HuH-7 (cell line): ENCODE measurements at regions not wholly inside any gene's neighbourhood (a gene's known extent, or its start where the extent isn't known, plus 50 kb on each side); places are given as distances from the start of the nearest gene placed in this dataset.
"Not testable (repeated sequence)": the region's sequence is repeated elsewhere in the genome, so short reads cannot be mapped to it uniquely, and the experiment has no call there.

Source experiments
- DNase-seq: peaks from one replicate; pipeline ENCODE4 v3.0.0; 2011; ENCODE audit warnings: low spot score

DNA sequence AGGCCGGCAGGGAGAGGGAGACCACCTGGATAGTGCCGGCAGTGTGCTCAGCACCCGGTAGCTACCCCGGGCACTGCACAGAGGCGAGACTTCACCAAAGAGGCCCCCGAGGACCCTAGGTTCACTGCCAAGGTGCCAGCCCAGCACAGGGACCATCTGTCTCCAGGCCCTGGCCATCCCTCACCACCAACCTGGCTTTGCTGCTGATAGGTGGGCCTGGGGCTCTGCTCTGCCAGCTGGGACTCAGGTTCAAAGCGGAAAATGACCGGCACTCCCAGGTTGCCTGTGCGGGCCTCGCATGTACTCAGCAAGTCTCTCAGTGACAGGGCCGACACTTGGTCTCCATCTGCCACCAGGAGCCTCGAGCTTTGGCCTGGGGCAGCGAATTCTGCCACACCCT lies 812.2 kb downstream of the BRD1 start:
- DNase-seq, result no peak

DNA sequence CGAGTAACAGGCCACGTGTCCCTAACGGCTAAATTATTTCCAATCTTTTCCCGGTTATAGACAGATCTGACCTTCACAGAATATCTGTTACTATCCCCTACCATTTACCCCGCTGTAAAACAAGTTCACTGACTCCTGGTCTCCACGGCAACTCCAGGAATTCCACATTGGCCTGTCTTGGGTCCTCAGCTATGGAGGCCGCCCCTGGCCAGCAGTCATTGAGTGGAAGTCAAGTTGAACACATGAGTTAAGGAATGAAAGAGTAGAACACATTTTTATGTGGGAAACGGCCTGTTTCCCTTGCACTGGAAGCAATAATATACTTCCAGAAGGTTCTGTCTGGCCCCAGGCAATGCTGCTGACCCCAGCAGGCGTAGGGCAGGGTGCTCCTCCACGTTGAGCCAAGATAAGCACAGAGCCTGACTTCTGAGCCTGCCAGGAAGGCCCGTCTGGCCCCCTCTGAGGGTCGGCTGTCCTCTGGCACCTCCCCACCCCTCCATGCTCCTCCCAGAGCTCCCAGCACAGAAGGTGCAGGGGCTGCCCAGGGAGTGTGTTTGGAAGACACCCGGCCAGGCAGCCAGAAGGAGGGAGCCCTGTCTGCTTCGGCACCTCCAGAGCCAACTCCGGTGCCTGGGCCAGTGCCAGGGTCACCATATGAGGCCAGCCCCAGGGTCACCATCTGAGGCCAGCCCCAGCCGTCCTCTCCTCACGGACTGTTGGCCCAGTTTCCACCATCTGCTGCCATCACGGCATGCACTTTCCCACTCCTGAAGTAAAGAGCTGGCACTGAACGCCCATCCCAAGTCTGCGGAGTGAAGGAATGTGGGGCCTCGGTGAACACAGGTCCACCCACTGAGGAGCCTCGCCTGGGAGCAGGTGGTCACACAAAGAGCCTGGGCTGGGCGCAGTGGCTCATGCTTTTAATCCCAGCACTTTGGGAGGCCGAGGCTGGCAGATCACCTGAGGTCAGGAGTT lies 813.2 kb downstream of the BRD1 start:
- DNase-seq, result no peak

DNA sequence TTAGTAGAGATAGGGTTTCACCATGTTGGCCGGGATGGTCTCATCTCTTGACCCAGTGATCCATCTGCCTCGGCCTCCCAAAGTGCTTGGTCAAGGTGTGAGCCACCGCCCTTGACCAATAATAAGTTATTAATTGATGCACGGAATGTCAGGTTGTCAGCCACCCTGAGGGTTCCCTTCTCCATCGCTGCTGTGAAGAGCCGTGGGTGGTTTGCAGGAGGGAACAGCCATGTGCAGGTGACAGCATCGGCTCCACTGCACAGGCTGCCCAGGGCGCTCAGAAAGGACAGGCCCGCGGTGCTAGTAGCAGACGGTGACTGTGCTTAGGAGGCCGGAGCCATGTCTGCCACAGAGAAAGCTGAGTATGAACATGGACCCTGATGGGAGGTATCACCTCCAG lies 814.0 kb downstream of the BRD1 start:
- DNase-seq, result no peak

DNA sequence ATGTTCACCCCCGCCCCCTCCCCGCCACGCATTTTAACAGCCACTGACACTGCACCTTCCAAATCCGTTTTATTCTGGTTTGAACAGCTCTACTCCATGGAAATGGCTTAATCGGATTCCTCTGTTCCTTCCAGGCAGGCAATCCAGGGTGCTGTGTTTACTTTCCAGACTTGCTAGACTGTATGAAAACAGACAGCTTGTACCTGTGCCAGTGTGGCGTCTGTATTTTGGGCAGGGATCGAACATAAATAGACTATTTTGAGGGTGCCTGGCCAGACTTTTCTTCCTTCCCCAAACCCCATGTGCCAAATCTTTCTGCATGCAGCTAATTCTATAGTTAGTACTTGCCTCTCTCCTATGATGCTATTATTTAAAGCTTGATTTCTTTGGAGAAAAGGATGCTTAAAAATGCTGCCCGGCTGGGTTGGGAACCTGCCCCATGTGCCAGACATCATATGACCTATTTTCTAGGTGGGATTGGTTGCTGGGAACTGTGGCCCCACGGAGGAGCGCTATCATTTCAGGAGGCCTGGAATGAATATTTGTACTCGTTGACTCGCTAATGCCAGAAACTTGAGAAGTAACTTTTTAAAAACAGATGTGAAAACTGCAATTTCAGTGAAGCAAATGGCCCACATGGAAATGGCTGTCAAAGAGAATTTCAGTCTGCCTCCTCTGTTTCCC lies 814.8 kb downstream of the BRD1 start:
- DNase-seq, result no peak

DNA sequence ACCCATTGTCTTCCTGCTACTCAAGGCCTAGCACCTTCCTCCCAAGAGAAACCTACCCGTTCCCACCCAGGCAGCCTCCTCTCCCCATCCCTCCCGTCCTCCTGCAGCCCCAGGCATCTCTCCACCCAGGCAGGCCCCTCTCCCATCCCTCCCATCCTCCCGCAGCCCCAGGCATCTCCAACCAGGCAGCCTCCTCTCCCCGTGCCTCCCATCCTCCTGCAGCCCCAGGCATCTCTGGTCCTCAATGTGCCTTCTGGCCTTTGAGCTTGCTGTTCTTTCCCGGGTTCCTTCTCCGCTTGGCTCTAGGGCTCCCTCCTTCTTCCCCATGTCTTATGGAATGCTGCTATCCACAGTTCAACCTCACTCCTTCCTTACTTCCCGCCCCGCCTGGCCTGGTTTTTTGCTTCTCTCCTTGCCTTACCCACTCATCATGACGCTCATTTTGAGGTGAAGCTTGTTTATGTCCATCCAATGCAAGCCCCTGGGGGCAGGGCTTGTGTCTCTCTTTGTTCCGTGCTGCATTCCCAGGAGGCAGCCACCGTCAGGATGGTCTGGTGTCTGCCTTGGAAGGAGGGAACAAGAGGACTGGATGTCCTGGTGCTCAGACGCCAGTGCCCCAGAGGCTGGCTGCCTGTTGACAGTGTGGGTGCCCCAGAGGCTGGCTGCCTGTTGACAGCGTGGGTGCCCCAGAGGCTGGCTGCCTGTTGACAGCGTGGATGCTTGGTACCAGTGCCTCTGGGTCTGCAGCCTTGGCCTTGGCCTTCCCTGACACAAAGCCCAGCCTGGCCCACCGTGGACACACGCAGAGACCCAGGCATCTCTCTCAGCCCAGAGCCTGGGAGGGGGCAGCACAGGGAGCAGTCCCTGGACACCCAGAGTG lies 815.7 kb downstream of the BRD1 start:
- DNase-seq, result no peak

DNA sequence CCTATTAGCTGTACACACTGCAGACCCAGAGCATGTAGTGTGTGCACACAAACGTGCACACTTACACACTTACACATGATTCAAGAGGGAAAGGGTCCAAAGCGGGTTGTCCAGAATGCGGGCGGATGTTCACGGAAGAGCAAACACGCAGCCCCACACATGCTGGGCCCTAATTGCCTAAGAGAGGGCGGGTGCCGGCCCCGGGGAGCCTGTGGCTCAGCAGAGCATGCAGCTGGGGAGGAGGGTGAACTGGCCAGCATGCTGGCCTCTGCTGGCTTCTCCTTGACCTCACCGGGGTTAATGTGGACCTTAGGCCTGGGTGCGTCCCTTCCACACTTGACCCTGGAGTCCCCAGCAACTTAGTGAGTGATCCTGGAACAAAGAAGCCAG lies 816.3 kb downstream of the BRD1 start:
- no peak for DNase-seq

DNA sequence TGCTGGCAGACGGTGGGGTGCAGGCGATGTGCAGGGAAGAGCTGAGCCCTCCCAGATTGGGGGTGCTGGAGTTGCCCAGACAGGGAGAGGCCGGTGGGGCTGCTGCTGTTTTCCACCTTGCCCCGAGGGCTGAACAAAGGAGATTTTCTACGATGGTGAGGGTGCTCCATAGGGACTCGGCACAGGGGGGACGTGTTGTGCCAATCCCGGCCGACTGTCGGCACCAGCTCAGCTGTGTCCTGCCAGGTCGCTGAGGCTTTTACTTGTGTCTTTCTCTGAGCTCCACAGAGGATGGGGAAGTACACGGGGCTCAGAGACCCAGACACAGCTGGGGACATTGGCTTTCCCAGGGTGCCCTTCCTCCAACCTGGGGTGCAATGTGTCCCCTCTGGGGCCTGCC lies 816.8 kb downstream of the BRD1 start:
- DNase-seq, result no peak

DNA sequence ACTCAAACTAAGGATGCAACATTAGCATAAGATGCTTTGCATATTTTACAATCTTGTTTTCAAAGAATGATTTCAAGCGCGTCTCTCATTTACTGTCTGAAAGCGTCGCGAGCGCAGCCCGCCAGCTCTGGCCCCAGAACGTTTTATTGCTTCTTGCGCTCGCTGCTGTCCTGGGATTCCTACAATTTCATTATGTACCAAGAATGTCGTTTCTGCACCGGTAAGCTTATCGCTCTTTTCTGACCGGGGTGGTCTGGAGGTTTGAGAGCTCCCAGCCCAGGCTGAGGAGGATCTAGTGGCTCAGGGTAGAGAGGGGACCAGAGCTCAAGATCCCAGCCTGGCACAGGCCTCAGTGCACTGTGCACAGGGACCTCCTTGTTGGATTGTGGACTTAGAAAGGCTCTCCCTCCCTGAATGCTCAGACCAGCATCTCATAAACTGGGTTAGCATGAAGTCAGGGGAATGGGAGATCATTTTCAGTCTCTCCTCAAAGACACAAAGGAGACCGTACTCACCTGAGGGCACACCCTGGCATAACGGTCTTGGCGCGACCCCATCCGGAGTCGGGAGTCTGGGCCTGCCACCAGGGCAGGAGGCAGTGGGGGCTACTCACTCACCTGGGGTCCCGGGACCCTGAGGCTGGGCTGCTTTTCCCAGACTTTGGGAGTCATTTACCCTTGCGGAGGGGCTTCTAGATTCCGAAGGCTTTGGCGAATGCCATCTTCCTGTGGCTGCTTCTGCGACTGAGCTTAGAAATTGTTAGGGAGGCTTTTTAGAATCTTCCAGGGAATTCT lies 817.4 kb downstream of the BRD1 start:
- DNase-seq, result no peak

DNA sequence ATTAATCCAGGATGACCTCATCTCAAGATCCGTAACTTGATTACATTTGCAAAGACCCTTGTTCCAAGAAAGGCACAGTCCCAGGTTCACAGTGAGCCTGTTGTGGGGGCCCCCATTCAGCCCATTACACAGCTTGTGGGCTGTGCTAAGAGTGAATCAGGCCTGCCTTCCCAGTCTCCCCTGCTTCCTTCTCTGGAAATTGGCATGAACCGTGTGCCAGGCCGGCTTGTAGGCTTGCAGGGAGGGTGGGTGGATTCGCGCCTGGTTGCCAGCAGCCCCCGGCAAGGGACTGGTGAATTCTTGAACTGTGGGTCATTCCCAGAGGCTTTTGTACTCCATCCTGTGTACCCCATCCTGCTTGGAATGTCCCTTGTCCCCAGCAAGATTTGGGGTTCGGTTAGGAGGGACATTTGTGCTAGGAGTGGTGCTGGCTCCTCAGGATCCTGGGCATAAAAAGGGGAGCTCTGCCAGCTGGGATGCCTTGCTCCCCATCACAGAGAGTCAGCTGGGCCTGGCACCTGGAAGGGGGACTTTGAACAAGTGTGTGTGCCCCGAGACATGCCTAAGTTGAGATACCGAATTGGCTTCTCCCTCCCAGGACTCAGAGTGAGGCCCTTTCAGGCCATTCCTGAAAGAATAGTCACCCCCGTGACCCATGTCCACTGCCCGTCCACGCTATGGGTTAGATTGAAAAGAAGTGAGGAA lies 818.2 kb downstream of the BRD1 start:
- no peak for DNase-seq

DNA sequence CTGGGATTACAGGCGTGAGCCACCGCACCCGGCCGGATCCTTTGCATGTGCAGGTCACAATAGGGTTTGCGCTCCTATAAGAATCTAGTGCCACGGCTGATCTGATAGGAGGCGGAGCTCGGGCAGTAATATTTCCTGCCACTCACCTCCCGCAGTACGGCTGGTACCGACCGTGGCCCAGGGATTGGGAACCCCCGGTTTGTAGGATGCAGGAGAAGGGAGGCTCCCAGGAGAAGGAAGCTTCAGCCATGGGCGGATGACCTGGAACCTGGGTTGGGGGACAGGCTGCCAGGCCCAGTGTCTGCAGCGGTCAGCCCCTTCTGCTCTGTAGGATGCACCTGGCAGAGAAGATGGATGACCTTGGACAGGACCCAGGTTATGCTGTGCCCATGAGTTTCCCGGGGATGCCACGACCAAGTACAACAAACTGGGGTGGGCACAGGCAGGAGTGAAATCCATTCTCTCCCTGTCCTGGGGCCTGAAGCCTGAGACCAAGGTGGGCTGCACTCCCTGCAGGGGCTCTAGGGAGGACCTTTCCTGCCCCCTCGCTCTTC lies 818.9 kb downstream of the BRD1 start:
- no peak for DNase-seq

DNA sequence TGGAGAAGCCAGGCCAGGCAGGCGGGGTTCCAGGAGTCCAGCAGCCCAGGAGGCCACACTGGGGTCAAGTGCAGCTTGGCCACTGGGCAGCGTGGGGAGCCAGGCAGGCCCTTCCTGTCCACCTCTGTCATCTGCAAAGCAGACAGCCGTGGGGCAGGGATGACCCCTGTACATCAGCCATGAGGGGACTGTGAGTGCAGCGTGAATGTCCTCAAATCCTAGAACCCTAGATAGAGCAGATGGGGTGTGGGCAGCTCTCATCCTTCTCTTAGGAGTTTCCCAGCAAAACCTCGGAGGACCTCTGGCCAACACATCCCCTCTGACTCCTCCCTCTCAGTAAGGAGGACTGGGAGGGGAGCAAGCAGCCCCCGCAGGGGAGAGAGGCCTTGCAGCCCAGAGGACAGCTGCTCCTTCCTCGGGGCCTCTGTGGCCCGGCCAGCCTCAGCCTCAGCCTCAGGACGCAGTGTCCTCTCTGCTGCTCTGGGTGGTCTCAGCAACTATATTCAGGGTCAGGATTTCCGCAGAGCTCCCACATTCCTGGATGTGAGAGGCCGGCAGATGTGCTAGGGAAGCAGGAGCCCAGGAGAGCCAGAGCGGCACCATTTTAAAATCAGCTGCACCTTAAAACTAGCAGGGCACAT lies 820.5 kb downstream of the BRD1 start:
- DNase-seq, result no peak

DNA sequence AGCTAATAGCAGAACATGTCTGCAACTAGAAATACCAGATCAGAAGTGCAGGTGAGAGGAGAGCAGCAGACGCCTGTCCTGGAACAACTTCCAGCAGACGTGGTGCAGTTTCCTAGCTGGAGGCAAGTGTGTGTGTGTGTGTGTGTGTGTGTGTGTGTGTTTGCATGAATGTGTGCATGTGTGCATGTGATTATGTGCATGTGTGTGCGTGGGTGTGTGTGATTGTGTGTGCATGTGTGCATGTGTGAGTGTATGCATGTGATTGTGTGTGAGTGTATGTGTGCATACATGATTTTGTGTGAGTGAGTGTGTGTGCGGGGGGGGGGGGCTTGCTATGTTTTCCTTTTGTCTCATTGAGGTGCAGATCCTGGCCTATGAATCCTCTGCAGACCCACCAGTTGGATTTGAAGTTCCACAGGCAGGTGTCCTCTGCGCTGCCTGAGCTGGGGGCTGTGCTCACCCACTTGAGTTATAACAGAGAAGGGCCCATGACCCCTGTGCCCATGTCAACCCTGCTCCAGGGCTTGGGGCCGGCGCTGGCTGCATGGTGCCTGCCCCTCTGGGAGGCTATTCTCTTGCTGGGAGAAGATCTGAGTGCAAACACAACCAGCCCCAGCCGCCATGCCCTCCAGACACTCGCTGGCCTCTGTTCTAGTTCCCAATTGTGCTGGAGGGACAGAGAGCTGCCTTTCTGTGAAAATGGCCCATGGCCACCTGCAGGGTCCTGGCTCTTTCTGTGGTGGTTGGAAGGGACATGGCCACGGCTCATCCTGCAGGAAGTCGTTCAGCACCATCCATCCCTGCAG lies 821.3 kb downstream of the BRD1 start:
- DNase-seq, result no peak

DNA sequence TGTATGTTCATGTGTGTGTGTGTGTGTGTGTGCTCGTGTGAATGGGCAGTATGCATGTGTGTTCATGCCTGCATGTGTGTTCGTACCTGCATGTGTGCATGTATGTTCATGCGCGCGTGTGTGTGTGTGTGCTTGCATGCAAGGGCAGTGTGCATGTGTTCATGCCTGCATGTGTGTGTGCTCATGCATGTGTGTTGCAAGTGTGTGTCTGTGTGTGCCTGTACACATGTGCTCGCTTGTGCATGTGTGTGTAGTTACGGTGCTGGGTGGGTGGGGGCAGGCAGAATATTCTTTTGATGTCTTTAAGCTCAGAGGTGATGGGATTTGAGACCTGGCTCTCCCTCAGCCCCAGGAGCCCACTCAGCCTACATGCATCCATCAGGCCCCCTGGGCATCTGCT lies 822.1 kb downstream of the BRD1 start:
- no peak for DNase-seq

DNA sequence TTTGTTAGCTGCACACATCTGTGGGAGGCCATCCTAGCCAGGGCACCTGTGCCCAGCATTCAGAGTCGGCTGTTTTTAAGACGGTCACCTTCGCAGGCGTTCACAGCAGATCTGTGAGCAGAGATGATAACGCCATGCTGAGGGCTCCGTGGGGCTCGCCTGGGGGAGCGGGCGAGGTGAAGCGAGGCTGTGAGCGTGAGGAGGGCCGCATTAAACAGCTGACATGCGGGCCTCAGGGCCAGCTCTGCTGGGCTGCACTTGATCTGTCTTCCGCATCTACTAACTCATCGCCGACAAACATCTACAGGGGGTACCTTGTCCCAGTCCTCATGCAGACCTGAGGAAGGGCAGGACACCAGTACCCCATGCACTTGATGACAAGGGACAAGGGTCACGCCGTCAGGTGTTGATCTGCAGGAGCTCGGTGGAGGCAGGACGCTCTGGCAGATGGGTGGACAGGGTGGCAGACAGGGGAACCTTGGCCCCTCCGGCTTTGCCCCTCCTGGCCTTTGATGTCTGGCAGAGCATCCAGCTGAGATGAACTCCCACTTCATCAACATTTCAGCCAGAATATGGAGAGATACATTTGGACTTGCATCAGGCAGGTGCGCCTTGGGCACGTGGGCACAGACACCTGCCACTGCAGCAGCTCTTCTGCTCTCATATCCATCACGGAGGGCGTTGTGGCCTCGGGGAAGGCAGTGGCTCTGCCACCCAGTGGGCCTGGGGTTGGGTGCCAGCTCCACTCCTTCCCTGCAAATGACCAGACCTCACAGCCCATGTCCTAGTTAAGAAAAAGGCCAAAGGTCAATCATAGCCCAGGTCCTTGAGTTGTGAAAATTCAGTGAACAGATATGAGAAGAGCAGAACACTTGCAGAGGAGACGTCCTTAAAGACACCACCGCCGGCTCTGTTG lies 822.9 kb downstream of the BRD1 start:
- DNase-seq, result no peak

DNA sequence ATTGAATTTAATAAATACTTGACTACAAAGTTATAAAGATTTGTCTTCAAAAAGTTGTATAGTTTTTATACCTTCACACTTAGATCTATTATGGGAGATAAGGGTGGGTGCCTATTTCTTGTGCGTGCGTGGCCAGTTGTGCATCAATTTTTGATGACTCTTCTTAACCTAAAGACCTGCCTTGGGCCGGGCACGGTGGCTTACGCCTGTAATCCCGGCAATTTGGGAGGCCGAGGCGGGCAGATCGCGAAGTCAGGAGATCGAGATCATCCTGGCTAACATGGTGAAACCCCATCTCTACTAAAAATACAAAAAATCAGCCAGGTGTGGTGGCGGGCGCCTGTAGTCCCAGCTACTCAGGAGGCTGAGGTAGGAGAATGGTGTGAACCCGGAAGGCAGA lies 830.1 kb downstream of the BRD1 start:
- not testable (repeated sequence) for DNase-seq

DNA sequence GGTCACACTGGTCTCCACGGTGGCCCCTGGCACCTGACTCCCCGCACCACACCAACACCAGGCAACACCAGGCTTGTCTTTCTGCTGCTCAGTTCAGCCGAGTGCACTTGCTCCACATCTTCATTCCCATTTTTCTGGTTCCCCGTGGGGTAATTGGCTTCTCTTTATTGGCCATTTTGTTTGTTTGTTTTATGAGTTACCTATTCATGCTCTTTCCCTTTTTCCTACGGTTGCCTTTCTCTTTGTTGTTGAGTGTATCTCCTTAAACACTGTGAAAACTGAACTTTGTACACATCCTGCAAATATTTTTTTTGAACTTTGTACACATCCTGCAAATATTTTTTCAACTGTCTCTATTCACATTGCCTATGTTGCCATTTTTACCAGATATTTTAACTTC lies 834.0 kb downstream of the BRD1 start:
- no peak for DNase-seq

DNA sequence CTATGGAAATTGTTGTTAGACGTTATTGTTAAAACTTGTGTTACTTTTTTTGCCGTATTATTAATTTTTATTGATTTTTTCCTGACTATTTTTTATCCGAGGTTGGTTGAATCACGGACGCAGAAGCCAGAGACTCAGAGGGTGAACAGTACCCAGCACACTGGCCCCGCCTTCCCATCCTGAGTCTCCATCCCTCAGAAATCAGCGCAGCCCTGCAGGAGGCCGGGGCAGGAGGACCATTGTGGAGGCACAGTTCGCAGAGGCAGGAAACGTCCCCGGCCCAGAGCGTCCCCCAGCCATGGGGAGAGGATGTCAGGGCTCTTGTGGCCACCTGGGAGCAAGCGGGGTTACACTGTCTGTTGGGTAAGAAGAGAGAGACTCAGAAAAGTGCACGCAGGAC lies 843.0 kb downstream of the BRD1 start:
- no peak for DNase-seq

DNA sequence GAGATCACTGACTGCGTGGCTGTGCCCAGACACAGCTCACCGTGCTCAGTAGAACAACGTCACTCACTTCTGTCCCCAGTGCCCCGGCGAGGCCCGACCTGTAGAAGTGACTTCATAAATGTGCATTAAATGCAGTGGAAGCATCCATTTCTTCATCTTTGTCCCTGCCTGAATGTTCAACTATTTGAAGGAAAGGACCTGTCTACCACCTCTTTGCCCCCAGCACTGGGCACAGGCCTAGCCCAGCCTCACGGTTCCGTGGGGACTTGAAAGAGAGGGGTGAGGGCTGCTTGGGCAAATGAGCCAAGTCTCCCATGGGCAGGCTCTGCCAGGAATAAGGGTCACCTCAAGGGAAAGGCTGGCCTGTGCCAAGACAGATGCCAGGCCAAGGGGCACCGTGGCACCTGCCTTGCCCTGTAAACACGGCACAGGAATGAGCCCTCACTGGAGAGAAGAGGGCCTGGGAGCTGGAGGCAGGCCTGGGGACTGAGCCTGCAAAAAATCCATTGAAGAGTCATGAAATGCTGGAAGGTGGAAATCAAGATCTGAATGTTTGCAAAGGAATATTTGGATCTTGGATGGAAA lies 845.3 kb downstream of the BRD1 start:
- DNase-seq, result no peak
